ENCODE measurements at regions not wholly inside any gene's neighbourhood (a gene's known extent, or its start where the extent isn't known, plus 50 kb on each side); places are given as distances from the start of the nearest gene placed in this dataset.
"Not testable (repeated sequence)": the region's sequence is repeated elsewhere in the genome, so short reads cannot be mapped to it uniquely, and the experiment has no call there.

DNA sequence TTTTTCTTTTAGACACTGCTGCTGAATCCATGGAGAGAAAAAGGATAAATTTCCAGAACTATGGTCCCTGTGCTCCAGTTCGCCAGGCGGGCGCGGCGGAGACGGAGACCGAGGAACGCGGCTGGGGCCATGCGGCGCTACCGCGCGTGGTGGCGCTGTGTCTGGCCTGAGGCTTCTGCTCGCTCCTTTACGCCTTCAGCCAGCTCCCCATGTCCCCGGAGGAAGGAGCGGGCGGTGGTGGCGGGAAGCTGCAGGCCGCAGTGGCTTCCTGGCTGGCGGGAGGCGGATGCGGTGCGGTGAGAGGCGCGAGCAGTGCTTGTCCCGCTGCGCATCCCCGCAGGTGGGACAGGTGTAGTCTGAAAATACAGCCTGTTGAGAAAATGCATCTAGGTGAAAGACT lies 791.3 kb downstream of the SPATA31A6 start:
- TF ChIP-seq CTCF (IDR thresholded peaks at IDR 0.05); GABPA (IDR thresholded peaks at IDR 0.05; ENCODE audit: low read depth); EP300 (IDR thresholded peaks at IDR 0.05; ENCODE audit: borderline replicate concordance in 1 of 2, low read depth in 1 of 2, low read length in 1 of 2); ZBTB33 (IDR thresholded peaks at IDR 0.05; ENCODE audit: borderline replicate concordance, low read depth); RAD21 (IDR thresholded peaks at IDR 0.05; ENCODE audit: low read length); SMC3 (IDR thresholded peaks at IDR 0.05; ENCODE audit: low read depth, low read length); USF2 (IDR thresholded peaks at IDR 0.05; ENCODE audit: borderline replicate concordance, low read depth, low read length); PBX3 (IDR thresholded peaks at IDR 0.05): not testable (repeated sequence)

Measured in SK-N-SH (cell line).